PC-9 (cell line): ENCODE measurements at regions not wholly inside any gene's neighbourhood (a gene's known extent, or its start where the extent isn't known, plus 50 kb on each side); places are given as distances from the start of the nearest gene placed in this dataset.

Experiments used
- CTCF ChIP-seq: fragments of 200-600 bp; sonication (generic); conservative IDR thresholded peaks from 2 replicates; pipeline ENCODE4 v1.6.1; 2017; ENCODE audit warnings: mixed run types, antibody characterized with exemption, mild to moderate bottlenecking, moderate library complexity
- EZH2 ChIP-seq: fragments of 200-600 bp; sonication (generic); IDR thresholded peaks from 2 replicates; pipeline ENCODE4 v1.8.0; 2017; ENCODE audit warnings: antibody characterized with exemption, low read depth

- TF ChIP-seq CTCF = no peak
- no peak for TF ChIP-seq EZH2
Measured at GRCh38 chr11:130546901-130547694, 98.7 kb downstream of the ADAMTS15 start.
